ENCODE measurements at regions not wholly inside any gene's neighbourhood (a gene's known extent, or its start where the extent isn't known, plus 50 kb on each side); places are given as distances from the start of the nearest gene placed in this dataset.

DNA sequence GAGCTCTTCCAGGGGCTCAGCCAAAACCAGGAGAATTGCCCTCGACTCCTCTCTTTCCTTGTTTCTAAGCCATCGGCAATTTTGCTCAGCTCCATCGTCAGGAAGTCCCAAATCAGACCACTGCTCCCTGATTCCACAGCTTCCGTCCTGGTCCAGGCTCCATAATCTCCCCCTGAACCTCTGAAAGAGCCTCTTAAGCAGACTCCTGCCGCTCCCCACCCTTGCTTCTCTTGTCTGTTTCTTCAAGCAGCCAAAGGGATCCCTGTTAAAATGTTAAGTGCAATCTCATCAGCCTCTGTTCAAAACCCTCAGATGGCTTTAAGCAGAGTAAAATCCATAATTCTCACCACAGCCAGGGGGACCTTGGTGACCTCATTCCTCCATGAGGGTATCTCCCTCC lies 244.7 kb upstream of the SPTLC3 start:
- no peak for DNase-seq
- no peak for TF ChIP-seq POLR2A (IDR thresholded peaks at IDR 0.05)
- TF ChIP-seq, protein P1, sequence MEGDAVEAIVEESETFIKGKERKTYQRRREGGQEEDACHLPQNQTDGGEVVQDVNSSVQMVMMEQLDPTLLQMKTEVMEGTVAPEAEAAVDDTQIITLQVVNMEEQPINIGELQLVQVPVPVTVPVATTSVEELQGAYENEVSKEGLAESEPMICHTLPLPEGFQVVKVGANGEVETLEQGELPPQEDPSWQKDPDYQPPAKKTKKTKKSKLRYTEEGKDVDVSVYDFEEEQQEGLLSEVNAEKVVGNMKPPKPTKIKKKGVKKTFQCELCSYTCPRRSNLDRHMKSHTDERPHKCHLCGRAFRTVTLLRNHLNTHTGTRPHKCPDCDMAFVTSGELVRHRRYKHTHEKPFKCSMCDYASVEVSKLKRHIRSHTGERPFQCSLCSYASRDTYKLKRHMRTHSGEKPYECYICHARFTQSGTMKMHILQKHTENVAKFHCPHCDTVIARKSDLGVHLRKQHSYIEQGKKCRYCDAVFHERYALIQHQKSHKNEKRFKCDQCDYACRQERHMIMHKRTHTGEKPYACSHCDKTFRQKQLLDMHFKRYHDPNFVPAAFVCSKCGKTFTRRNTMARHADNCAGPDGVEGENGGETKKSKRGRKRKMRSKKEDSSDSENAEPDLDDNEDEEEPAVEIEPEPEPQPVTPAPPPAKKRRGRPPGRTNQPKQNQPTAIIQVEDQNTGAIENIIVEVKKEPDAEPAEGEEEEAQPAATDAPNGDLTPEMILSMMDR (IDR thresholded peaks at IDR 0.05), result no peak
- H3K36me3 ChIP-seq (replicated peaks in 1 of 2; ENCODE audit: insufficient read depth in 1 of 2, low read depth in 2 of 2), result no peaks in the 10 kb centered on the region
- no peak overlapping the region for H3K4me3 ChIP-seq
- H3K9me3 ChIP-seq, result no peaks in the 10 kb centered on the region
- H3K27ac ChIP-seq, result no peak overlapping the region
- 64 to 73% methylated on average over 5 of the region's 5 CpGs for WGBS, 2 donors
- H3K27me3 ChIP-seq, result no peaks in the 10 kb centered on the region
- intact Hi-C loops (cut with DNase I), result no loop called here
- ATAC-seq, result no peak
- H3K4me1 ChIP-seq, result no peaks in the 10 kb centered on the region

DNA sequence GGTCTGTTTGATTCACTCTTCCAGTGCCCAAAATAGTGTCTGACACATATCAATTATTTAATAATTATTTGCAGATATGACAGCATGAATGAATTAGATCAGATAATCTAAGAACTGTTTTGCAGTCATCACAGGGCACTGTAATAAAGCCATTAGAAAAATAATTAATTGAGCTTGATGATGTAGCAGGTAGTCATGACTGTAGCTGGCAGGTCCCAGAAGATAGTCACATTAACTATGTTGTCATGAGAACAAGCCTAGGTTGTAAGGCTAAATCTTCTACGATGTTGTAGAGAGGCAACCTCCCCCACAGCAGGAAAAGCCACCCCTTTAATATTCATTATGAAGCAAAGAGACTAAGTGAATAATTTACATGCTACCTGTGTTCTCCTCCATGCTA lies 243.9 kb upstream of the SPTLC3 start:
- H3K4me3 ChIP-seq, result no peak overlapping the region
- no peaks in the 10 kb centered on the region for H3K27me3 ChIP-seq
- 0% methylated on average over 1 of the region's 1 CpG for WGBS, 2 donors
- no peak overlapping the region for H3K27ac ChIP-seq
- intact Hi-C loops (cut with DNase I), result no loop called here
- no peak for DNase-seq
- no peaks in the 10 kb centered on the region for H3K4me1 ChIP-seq
- no peak for TF ChIP-seq POLR2A (IDR thresholded peaks at IDR 0.05)
- TF ChIP-seq, protein P1 (IDR thresholded peaks at IDR 0.05), result no peak
- H3K9me3 ChIP-seq, result no peaks in the 10 kb centered on the region
- ATAC-seq, result no peak
- H3K36me3 ChIP-seq (replicated peaks in 1 of 2; ENCODE audit: insufficient read depth in 1 of 2, low read depth in 2 of 2), result no peaks in the 10 kb centered on the region

DNA sequence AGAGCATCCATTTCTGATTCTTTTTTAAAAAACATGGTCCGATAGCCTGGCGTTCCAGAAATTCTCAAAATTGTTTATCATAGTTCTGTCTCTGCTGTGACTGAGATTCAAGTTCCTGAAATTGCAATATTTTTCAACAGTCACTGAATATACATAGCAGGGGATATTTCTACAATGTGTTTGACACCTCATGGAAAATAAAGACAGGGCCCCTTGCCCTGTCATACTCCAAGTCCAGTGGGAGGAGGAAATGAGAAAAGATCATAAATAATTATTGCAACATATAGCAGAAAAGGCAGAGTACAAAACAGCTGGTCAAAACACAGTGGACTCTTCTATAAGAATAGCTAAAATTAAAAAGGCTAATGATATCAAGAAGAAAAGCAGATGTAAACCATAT lies 234.8 kb upstream of the SPTLC3 start:
- Histone ChIP-seq H3K9me3 (no peaks in the 10 kb centered on the region), H3K36me3 (replicated peaks in 1 of 2; ENCODE audit: insufficient read depth in 1 of 2, low read depth in 2 of 2) (no peaks in the 10 kb centered on the region), H3K27ac (no peak overlapping the region), H3K27me3 (no peaks in the 10 kb centered on the region), H3K4me3 (no peak overlapping the region), H3K4me1 (no peaks in the 10 kb centered on the region)
- TF ChIP-seq, protein P1 (IDR thresholded peaks at IDR 0.05), result no peak
- TF ChIP-seq POLR2A (IDR thresholded peaks at IDR 0.05), result no peak
- ATAC-seq (no peak), DNase-seq (no peak)
- 72 to 91% methylated on average over 2 of the region's 2 CpGs for WGBS, 2 donors
- intact Hi-C loops (cut with DNase I), result no loop called here

DNA sequence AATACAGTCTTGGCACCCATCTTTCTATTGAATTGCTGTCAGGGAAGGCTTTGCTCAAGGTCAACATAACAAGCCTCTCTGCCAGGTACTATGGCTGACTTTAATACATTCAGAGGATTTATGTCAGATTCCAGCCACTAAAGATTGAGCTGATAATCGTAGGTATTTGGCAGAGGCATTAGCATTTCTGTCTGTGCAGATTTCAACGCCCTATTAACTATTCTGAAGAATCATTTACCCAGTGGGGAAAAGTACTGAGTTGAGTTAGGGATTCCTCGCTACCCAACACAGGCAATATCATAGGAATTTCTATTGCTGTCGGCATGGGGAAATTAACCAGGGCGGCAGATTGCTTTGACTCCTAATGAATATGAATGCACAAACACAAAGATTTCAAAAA lies 233.7 kb upstream of the SPTLC3 start:
- Histone ChIP-seq H3K36me3 (replicated peaks in 1 of 2; ENCODE audit: insufficient read depth in 1 of 2, low read depth in 2 of 2) (no peaks in the 10 kb centered on the region), H3K9me3 (no peaks in the 10 kb centered on the region), H3K27me3 (no peaks in the 10 kb centered on the region), H3K4me1 (no peaks in the 10 kb centered on the region), H3K27ac (peak overlapping the region in 2 of 4 donors; percentile 10 to 34), H3K4me3 (no peak overlapping the region)
- intact Hi-C loops (cut with DNase I), result no loop called here
- DNase-seq, result no peak
- 36 to 37% methylated on average over 5 of the region's 5 CpGs for WGBS, 2 donors
- peak; percentile 90 for ATAC-seq
- TF ChIP-seq, protein P1 (IDR thresholded peaks at IDR 0.05), result no peak
- TF ChIP-seq POLR2A (IDR thresholded peaks at IDR 0.05), result no peak

DNA sequence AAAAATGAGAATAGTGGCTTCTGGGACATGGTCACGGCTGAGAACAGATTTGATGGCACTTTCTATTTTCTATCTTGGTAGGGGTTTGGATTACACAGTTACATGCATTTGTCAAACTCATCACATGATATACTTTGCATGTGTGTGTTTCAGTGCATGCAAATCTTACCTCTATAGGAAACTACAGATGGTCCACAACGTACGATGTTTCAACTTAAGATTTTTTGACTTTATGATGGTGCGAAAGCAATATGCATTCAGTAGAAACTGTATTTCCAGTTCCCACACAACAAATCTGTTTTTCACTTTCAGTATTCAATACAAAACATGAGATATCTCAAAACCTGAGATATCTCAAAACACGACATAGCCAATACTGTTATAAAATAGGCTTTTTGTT lies 231.8 kb upstream of the SPTLC3 start:
- WGBS, 2 donors, result 88 to 95% methylated on average over 5 of the region's 5 CpGs

More for the DNA sequence above, 231.8 kb upstream of the SPTLC3 start:
- H3K36me3 ChIP-seq (replicated peaks in 1 of 2; ENCODE audit: insufficient read depth in 1 of 2, low read depth in 2 of 2), result no peaks in the 10 kb centered on the region
- DNase-seq (no peak), ATAC-seq (no peak)
- intact Hi-C loops (cut with DNase I), result no loop called here
- H3K27ac ChIP-seq, result no peak overlapping the region
- TF ChIP-seq POLR2A (IDR thresholded peaks at IDR 0.05), result no peak
- TF ChIP-seq, protein P1 (IDR thresholded peaks at IDR 0.05), result no peak
- no peaks in the 10 kb centered on the region for H3K9me3 ChIP-seq
- no peaks in the 10 kb centered on the region for H3K4me1 ChIP-seq
- no peak overlapping the region for H3K4me3 ChIP-seq
- H3K27me3 ChIP-seq, result no peaks in the 10 kb centered on the region

All from body of pancreas (tissue), 4 donors.